GM23248 (cell line): ENCODE measurements at regions not wholly inside any gene's neighbourhood (a gene's known extent, or its start where the extent isn't known, plus 50 kb on each side); places are given as distances from the start of the nearest gene placed in this dataset.

Experiments used
- DNase-seq: peaks from one replicate; pipeline ENCODE4 v3.0.0-alpha.2; 2015
- H2AFZ ChIP-seq: fragments of 200-600 bp; sonication (generic); 2 replicates; pipeline ENCODE4 v1.6.1; 2016; ENCODE audit warnings: antibody characterized with exemption
- H3F3A ChIP-seq: fragments of 200-600 bp; sonication (generic); 2 replicates; pipeline ENCODE4 v1.6.1; 2016; ENCODE audit warnings: mild to moderate bottlenecking, antibody characterized with exemption, mixed run types; ENCODE audit not compliant: insufficient read depth
- H3K27ac ChIP-seq: fragments of 200-600 bp; sonication (generic); 2 replicates; pipeline ENCODE4 v1.5.1; 2016; ENCODE audit warnings: mild to moderate bottlenecking
- H3K27me3 ChIP-seq: fragments of 200-600 bp; sonication (generic); replicated peaks from 2 replicates; pipeline ENCODE4 v1.6.1; 2016; ENCODE audit warnings: mild to moderate bottlenecking; ENCODE audit not compliant: insufficient read depth
- H3K36me3 ChIP-seq: fragments of 200-600 bp; sonication (generic); 2 replicates; pipeline ENCODE4 v1.6.1; 2016; ENCODE audit warnings: low read depth, mild to moderate bottlenecking
- H3K4me1 ChIP-seq: fragments of 200-600 bp; sonication (generic); 2 replicates; pipeline ENCODE4 v1.6.1; 2016; ENCODE audit warnings: mild to moderate bottlenecking; ENCODE audit not compliant: insufficient read depth
- H3K4me2 ChIP-seq: fragments of 200-600 bp; sonication (generic); one replicate; pipeline ENCODE4 v1.6.1; 2016; ENCODE audit warnings: mild to moderate bottlenecking; ENCODE audit not compliant: unreplicated experiment
- H3K4me3 ChIP-seq: fragments of 200-600 bp; sonication (generic); 2 replicates; pipeline ENCODE4 v1.5.1; 2016; ENCODE audit warnings: mild to moderate bottlenecking
- H3K79me2 ChIP-seq: fragments of 200-600 bp; sonication (generic); 2 replicates; pipeline ENCODE4 v1.6.1; 2016; ENCODE audit warnings: mild to moderate bottlenecking; ENCODE audit not compliant: insufficient read depth
- H3K9ac ChIP-seq: fragments of 200-600 bp; sonication (generic); 2 replicates; pipeline ENCODE4 v1.6.1; 2016; ENCODE audit warnings: mild to moderate bottlenecking
- H3K9me2 ChIP-seq: fragments of 200-600 bp; sonication (generic); 2 replicates; pipeline ENCODE4 v1.6.1; 2016; ENCODE audit warnings: mixed run types, mild to moderate bottlenecking, moderate library complexity; ENCODE audit not compliant: insufficient read depth
- H3K9me3 ChIP-seq: fragments of 200-600 bp; sonication (generic); one replicate; pipeline ENCODE4 v1.6.1; 2017; ENCODE audit warnings: low read depth
- H4K20me1 ChIP-seq: fragments of 200-600 bp; sonication (generic); 2 replicates; pipeline ENCODE4 v1.6.0; 2016; ENCODE audit not compliant: insufficient read depth
- EZH2 ChIP-seq: fragments of 200-600 bp; sonication (generic); IDR thresholded peaks from 2 replicates; pipeline ENCODE4 v1.6.1; 2018; ENCODE audit warnings: antibody characterized with exemption, mild to moderate bottlenecking; ENCODE audit not compliant: insufficient read depth, poor library complexity, severe bottlenecking
- EZH2phosphoT487 ChIP-seq: fragments of 200-600 bp; sonication (generic); IDR thresholded peaks from 2 replicates; pipeline ENCODE4 v1.6.1; 2018; ENCODE audit warnings: antibody characterized with exemption, moderate library complexity, mild to moderate bottlenecking, low read depth; ENCODE audit not compliant: insufficient read depth
- WGBS, 2 experiments: methylation state at CpG; one replicate each; pipeline ENCODE4 v1.1.6; 2015 to 2017; ENCODE audit warnings: low lambda C conversion rate in 2 of 2, low coverage in 1 of 2; ENCODE audit errors: missing lambda C conversion rate in 2 of 2; 5-methylcytosine and 5-hydroxymethylcytosine counted together
- in situ Hi-C: fragments of 300-500 bp; cut with MboI; formaldehyde crosslinking; loops from 2 replicates; pipeline ENCODE4 v1.15.0; 2020

GRCh38 chrX:10971176-10971575 lies 140.0 kb upstream of the HCCS start:
- Histone ChIP-seq H3K9me2 (no peaks in the 10 kb centered on the region), H3F3A (no peaks in the 10 kb centered on the region), H2AFZ (no peak overlapping the region), H3K9me3 (no peaks in the 10 kb centered on the region), H3K79me2 (no peaks in the 10 kb centered on the region), H3K4me1 (no peaks in the 10 kb centered on the region), H3K4me2 (no peak overlapping the region), H4K20me1 (no peaks in the 10 kb centered on the region), H3K4me3 (no peak overlapping the region), H3K27me3 (no peaks in the 10 kb centered on the region), H3K9ac (no peak overlapping the region), H3K36me3 (no peaks in the 10 kb centered on the region), H3K27ac (no peak overlapping the region)
- no peak for DNase-seq
- in situ Hi-C loops: no loop called here
- whole genome bisulfite sequencing, 2 experiments: 92% methylated on average over 1 of the region's 1 CpG
- TF ChIP-seq EZH2phosphoT487 (no peak), EZH2 (no peak)

DNA sequence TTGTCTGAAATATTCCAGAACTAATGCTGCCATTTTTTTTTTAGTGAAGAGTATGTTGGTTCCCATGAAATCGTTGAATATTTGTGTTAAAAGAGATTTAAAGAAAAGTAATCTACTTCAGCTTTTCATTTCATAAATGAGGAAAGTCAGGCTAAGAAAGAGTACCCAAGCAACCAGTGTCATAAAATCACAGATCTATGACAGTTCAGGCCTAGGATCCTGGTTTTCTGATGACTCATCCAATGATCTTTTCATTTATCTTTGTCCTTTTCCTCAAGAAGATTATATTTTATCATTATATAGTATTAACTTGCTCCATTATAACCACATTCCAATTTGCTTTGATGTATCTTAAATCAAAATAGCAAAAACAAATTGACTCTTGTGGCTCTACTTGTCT lies 139.4 kb upstream of the HCCS start:
- no peak for TF ChIP-seq EZH2phosphoT487
- TF ChIP-seq EZH2: no peak
- no peaks in the 10 kb centered on the region for H3K9me3 ChIP-seq
- WGBS, 2 experiments: 96 to 100% methylated on average over 1 of the region's 1 CpG
- H3F3A ChIP-seq: no peaks in the 10 kb centered on the region
- in situ Hi-C loops: no loop called here
- H3K27me3 ChIP-seq: no peaks in the 10 kb centered on the region
- H3K36me3 ChIP-seq: no peaks in the 10 kb centered on the region
- no peak overlapping the region for H3K9ac ChIP-seq
- H3K4me1 ChIP-seq: no peaks in the 10 kb centered on the region
- DNase-seq: no peak
- H3K79me2 ChIP-seq: no peaks in the 10 kb centered on the region
- no peak overlapping the region for H3K4me3 ChIP-seq
- no peak overlapping the region for H3K4me2 ChIP-seq
- H3K27ac ChIP-seq: no peak overlapping the region
- H3K9me2 ChIP-seq: no peaks in the 10 kb centered on the region
- H4K20me1 ChIP-seq: no peaks in the 10 kb centered on the region
- H2AFZ ChIP-seq: no peak overlapping the region

DNA sequence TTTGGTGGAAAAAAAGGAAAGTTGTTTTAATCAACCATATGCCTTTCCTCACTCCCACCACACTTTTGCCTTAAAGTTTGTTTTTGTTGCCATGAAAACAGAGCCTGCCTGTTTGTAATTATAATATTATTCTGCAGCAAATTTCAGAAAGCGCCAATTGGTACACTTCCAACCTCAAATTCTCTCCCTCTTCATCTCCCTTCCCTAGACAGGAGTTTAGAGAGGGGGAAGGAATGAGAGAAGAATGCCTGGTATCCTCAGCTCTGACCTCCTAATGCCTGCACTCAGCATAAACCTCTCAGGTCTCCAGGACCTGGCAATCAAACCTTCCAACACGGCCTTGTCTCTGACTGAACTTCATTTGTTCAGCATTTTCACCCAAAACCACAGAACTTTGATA lies 138.4 kb upstream of the HCCS start:
- no peaks in the 10 kb centered on the region for H3K79me2 ChIP-seq
- 5 to 6% methylated on average over 2 of the region's 2 CpGs for WGBS, 2 experiments
- H3K27ac ChIP-seq: no peak overlapping the region
- TF ChIP-seq EZH2 (no peak), EZH2phosphoT487 (no peak)
- no peak overlapping the region for H3K9ac ChIP-seq
- no peaks in the 10 kb centered on the region for H4K20me1 ChIP-seq
- no peak overlapping the region for H3K4me3 ChIP-seq
- H2AFZ ChIP-seq: no peak overlapping the region
- peak; percentile 10 for DNase-seq
- no peaks in the 10 kb centered on the region for H3F3A ChIP-seq
- no peaks in the 10 kb centered on the region for H3K9me2 ChIP-seq
- H3K27me3 ChIP-seq: no peaks in the 10 kb centered on the region
- no peaks in the 10 kb centered on the region for H3K36me3 ChIP-seq
- no peak overlapping the region for H3K4me2 ChIP-seq
- in situ Hi-C loops: no loop called here
- H3K9me3 ChIP-seq: no peaks in the 10 kb centered on the region
- H3K4me1 ChIP-seq: no peaks in the 10 kb centered on the region

DNA sequence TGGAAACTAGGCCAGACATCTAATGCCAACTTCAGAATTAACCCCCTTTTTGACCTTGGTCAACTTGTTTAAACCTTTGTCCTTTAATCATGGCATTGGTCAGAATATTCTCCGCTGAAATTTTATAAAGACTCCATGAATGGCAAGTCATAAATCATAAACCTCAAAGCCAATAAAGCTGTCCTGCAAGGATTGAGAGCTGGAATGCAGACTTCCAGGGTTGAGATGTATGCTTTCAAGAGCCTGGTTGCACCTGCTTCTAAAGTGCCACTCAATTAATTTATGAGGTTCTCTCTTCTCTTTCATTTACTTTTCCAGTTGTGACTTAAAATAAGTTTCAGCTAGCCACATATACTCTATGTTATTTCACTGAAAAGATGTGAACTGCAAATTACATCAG lies 136.2 kb upstream of the HCCS start:
- Histone ChIP-seq H3K4me1 (no peaks in the 10 kb centered on the region), H3K27ac (no peak overlapping the region), H4K20me1 (no peaks in the 10 kb centered on the region), H3K9ac (no peak overlapping the region), H3F3A (no peaks in the 10 kb centered on the region), H3K4me3 (no peak overlapping the region), H3K9me2 (no peaks in the 10 kb centered on the region), H3K9me3 (no peaks in the 10 kb centered on the region), H2AFZ (no peak overlapping the region), H3K36me3 (no peaks in the 10 kb centered on the region), H3K27me3 (no peaks in the 10 kb centered on the region), H3K4me2 (no peak overlapping the region), H3K79me2 (no peaks in the 10 kb centered on the region)
- DNase-seq: no peak
- TF ChIP-seq EZH2phosphoT487: no peak
- no peak for TF ChIP-seq EZH2
- in situ Hi-C loops: no loop called here
- WGBS, 2 experiments: 93 to 100% methylated on average over 1 of the region's 1 CpG

DNA sequence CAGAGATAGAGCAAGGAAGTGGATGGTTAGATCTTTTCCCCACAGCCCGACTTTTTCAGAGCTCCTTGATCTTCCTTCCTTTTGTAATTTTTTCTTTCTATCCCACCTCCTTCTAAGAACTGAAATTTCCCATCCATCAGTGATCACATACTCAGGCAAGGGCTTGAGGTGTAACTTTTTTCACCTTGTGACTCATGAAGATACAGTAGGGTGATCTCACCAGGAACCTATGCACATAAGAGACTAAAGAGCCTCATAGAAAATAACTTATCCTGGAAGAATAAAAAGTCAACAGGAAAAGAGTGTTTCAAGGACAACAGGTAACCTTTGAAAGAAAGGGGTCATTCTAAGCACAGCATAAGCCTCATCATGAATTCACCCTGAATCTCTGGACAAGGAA lies 131.2 kb upstream of the HCCS start:
- Histone ChIP-seq H4K20me1 (no peaks in the 10 kb centered on the region), H2AFZ (no peak overlapping the region), H3K36me3 (no peaks in the 10 kb centered on the region), H3K4me2 (no peak overlapping the region), H3K9me2 (no peaks in the 10 kb centered on the region), H3K27ac (no peak overlapping the region), H3K79me2 (no peaks in the 10 kb centered on the region), H3K4me3 (no peak overlapping the region), H3K9ac (no peak overlapping the region), H3F3A (no peaks in the 10 kb centered on the region), H3K9me3 (no peaks in the 10 kb centered on the region), H3K4me1 (no peaks in the 10 kb centered on the region), H3K27me3 (no peaks in the 10 kb centered on the region)
- in situ Hi-C loops: no loop called here
- no peak for TF ChIP-seq EZH2phosphoT487
- TF ChIP-seq EZH2: no peak
- WGBS, 2 experiments: 100% methylated on average over 1 of the region's 1 CpG; no CpG with 5 or more reads in 1 of the 2 experiments
- no peak for DNase-seq
